Memory B cell (primary cell): ENCODE measurements at regions not wholly inside any gene's neighbourhood (a gene's known extent, or its start where the extent isn't known, plus 50 kb on each side); places are given as distances from the start of the nearest gene placed in this dataset.

ENCODE experiments used
- ATAC-seq: fragments of 150-1000 bp; cut with Tn5 transposase; 2 replicates; pipeline ENCODE4 v1.10.0; 2021; ENCODE audit warnings: low read depth, mild to moderate bottlenecking, moderate library complexity
- DNase-seq, 2 donors: peaks; one replicate each; pipeline ENCODE4 v3.0.0; 2022; ENCODE audit warnings: low spot score in 2 of 2
- H3K27ac Mint-ChIP-seq: one replicate; pipeline ENCODE4 v1.8.0; 2022; ENCODE audit warnings: mild to moderate bottlenecking, moderate library complexity, mixed read lengths
- H3K27me3 Mint-ChIP-seq: one replicate; pipeline ENCODE4 v1.8.0; 2022; ENCODE audit warnings: mixed read lengths
- H3K36me3 Mint-ChIP-seq: one replicate; pipeline ENCODE4 v1.8.0; 2022; ENCODE audit warnings: mild to moderate bottlenecking, mixed read lengths
- H3K4me1 Mint-ChIP-seq: one replicate; pipeline ENCODE4 v1.8.0; 2022; ENCODE audit warnings: mixed read lengths
- H3K4me3 Mint-ChIP-seq: one replicate; pipeline ENCODE4 v1.8.0; 2022; ENCODE audit warnings: mild to moderate bottlenecking, moderate library complexity, mixed read lengths
- H3K9me3 Mint-ChIP-seq: one replicate; pipeline ENCODE4 v1.8.0; 2022; ENCODE audit warnings: mixed read lengths

DNA sequence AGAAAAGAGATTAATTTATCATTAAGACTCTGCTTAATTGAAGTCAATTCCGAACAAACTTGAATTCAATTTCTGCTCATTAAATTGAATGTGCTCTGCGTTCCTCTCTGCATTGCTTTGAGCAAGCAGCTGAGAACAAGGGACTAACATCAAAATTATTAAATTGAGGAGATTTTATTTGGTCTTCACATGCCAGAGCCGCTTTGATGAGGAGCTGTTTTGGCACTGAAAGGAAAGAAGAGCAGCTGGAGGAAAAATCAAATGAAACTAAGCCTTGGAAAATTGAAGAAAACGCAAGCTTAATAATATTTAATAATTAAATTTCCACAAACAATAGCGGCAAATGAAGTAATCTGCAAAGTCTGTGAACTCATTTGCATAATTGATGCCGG lies 222.0 kb upstream of the PKN2 start:
- Mint-ChIP-seq H3K4me1 (no peaks in the 10 kb centered on the region), H3K9me3 (peaks cover 3% of the 10 kb centered on the region), H3K36me3 (no peaks in the 10 kb centered on the region), H3K27me3 (peaks cover 8% of the 10 kb centered on the region), H3K4me3 (no peak overlapping the region), H3K27ac (no peak overlapping the region)
- ATAC-seq = no peak
- no peak for DNase-seq

DNA sequence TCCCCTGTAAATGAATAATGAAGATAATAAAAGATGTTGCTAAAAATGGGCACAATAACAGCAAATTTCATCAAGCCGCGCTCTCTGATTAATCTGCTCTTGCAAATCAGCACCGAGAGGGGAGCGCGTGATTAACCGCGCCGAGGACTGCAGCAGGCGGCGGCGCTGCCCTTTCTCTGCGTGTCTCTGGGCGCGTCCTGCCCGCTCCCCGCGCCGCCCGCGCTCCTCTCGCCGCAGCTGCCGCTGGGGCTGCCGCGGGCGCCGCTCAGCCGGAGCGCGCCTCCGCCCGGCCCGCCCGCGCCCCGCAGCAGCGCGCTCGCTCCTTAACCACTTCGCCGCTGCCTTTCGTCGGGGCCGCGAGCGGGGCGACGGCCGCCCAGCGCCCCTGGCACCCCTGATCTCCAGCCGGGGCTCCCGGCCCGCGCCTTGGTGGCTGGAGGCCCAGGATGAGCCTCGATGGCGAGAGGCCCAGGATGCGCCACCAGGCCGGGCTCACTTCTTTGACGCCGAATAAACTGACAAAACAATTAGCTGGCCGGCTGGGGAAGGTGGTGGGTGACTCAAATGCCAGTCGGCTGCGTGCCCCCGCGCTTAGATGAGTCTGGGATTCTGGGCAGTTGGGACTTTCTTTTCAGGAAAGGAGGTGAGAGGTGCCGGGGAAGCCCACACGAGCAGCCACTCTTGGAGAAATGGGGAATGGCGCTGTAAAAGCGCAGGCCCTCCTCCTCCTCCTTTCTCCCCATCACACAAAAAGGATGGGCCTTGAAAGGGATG lies 221.4 kb upstream of the PKN2 start:
- ATAC-seq = no peak
- Mint-ChIP-seq H3K4me1 (no peaks in the 10 kb centered on the region), H3K27me3 (peaks cover 8% of the 10 kb centered on the region), H3K9me3 (peaks cover 3% of the 10 kb centered on the region), H3K27ac (no peak overlapping the region), H3K36me3 (no peaks in the 10 kb centered on the region), H3K4me3 (no peak overlapping the region)
- no peak for DNase-seq

DNA sequence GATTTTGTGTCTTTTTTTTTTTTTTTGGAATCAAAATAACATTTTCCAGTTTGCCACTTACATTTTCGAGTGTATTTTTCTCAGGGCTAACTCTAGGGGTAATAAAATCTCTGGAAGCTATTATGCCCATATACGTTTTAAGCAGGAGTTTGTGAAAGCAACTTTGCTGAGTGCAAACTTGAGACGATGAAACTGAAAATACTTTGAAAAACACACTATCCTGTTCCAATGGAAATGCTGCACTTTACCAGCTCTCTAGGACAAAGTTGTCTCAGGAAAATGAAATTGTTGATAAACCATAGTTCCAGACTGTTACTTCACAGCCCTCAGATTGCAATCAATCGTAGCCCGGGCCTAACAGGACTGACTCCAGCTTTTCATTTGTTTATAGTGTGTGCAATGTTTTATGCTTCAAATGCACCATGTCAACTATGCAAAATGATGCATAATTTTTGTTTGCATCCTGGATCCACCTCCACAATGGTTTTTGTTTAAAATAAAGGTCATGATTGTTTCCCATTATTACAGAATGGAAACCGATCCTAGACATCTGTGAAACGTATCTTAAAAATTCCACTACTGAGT lies 220.6 kb upstream of the PKN2 start:
- Mint-ChIP-seq H3K9me3 (peaks cover 3% of the 10 kb centered on the region), H3K36me3 (no peaks in the 10 kb centered on the region), H3K27me3 (peaks cover 8% of the 10 kb centered on the region), H3K27ac (no peak overlapping the region), H3K4me3 (no peak overlapping the region), H3K4me1 (no peaks in the 10 kb centered on the region)
- ATAC-seq (no peak), DNase-seq (no peak)

DNA sequence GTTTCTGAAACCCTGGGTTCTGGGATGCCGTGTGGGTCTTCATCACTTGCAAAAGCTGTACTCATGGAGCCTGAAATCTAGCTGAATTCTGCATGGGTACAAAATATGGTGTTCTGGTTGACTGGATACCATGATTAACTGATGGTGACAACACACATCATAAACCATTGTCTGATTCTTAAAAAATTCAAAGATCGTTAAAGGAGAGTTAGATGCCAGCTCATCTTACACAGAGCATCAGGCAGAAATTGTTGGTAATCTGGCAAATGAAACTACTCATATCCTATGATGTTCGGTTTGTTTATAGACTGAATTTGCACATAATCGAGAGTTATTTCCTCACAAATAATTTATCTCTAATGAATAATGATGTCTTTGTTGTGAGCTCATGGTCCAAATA lies 218.1 kb upstream of the PKN2 start:
- Mint-ChIP-seq H3K9me3 (peaks cover 3% of the 10 kb centered on the region), H3K4me3 (no peak overlapping the region), H3K27me3 (peaks cover 3% of the 10 kb centered on the region), H3K4me1 (no peaks in the 10 kb centered on the region), H3K36me3 (no peaks in the 10 kb centered on the region), H3K27ac (no peak overlapping the region)
- DNase-seq (no peak), ATAC-seq (no peak)

DNA sequence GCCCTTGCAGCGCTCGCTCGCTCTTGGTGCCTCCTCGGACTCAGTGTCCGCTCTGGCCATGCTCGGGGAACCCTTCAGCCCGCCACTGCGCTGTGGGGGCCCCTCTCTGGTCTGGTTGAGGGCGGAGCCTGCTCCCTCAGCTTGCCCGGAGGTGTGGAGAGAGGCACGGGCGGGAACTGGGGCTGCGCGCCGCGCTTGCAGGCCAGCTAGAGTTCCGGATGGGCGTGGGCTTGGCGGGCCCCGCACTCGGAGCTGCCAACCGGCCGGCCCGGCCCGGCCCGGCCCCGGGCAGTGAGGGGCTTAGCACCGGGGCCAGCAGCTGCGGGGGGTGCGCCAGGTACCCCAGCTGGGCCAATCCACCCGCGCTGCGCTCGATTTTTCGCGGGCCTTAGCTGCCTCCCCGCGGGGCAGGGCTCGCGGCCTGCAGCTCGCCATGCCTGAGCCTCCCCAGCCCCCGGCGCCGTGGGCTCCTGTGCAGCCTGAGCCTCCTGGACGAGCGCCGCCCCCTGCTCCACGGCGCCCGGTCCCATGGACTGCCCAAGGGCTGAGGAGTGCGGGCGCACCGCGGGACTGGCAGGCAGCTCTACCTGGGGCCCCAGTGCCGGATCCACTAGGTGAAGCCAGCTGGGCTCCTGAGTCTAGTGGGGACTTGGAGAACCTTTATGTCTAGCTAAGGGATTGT lies 217.0 kb upstream of the PKN2 start:
- no peaks in the 10 kb centered on the region for H3K36me3 Mint-ChIP-seq
- H3K9me3 Mint-ChIP-seq = peaks cover 3% of the 10 kb centered on the region
- no peak overlapping the region for H3K4me3 Mint-ChIP-seq
- peaks cover 4% of the 10 kb centered on the region for H3K27me3 Mint-ChIP-seq
- no peaks in the 10 kb centered on the region for H3K4me1 Mint-ChIP-seq
- DNase-seq = no peak
- no peak overlapping the region for H3K27ac Mint-ChIP-seq
- ATAC-seq = no peak

DNA sequence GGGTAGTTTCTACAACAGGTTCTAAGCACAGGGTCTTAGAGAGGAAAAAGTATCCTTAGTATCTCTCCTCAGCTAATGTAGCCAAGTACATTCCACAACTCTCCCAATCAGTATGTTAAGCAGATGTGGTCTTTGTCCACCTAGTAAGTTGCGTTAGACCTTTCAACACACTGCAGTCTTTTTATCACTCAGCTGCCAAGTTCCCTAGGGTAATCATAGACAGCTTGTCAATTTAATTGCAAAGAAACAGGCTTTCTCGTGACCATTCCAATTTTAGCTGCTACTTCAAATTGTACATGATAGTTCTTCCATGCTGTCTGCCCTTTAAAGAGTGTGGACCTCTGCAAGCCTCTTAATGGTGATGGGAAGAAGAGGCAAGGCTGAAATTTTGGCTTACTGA lies 211.8 kb upstream of the PKN2 start:
- ATAC-seq = no peak
- no peaks in the 10 kb centered on the region for H3K36me3 Mint-ChIP-seq

DNA sequence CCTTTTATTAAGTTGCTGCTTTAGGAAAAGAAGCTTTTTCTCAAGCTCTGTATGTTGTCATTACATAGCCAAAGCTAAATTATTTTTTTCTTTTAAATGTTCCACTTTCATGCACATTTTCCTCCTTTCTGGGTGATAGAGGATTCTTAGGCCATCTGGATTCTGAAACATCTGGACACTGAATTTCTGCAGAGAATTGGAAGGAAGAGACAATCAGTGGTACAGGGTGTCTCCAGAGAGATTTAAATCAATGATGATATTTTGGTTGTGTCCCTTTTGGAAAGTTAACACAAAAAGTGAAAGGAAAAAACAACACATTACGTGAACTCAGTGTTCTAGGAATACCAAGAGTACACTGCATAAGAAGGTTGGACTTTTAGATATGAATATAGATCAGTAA lies 211.4 kb upstream of the PKN2 start:
- no peak overlapping the region for H3K4me3 Mint-ChIP-seq
- H3K9me3 Mint-ChIP-seq = no peaks in the 10 kb centered on the region
- ATAC-seq = no peak
- H3K4me1 Mint-ChIP-seq = no peaks in the 10 kb centered on the region
- DNase-seq = no peak
- H3K27me3 Mint-ChIP-seq = peaks cover 1% of the 10 kb centered on the region
- H3K36me3 Mint-ChIP-seq = no peaks in the 10 kb centered on the region
- H3K27ac Mint-ChIP-seq = no peak overlapping the region

More for the DNA sequence above, 211.8 kb upstream of the PKN2 start:
- Mint-ChIP-seq H3K4me3 (no peak overlapping the region), H3K27ac (no peak overlapping the region), H3K9me3 (no peaks in the 10 kb centered on the region), H3K4me1 (no peaks in the 10 kb centered on the region), H3K27me3 (peaks cover 1% of the 10 kb centered on the region)
- no peak for DNase-seq

DNA sequence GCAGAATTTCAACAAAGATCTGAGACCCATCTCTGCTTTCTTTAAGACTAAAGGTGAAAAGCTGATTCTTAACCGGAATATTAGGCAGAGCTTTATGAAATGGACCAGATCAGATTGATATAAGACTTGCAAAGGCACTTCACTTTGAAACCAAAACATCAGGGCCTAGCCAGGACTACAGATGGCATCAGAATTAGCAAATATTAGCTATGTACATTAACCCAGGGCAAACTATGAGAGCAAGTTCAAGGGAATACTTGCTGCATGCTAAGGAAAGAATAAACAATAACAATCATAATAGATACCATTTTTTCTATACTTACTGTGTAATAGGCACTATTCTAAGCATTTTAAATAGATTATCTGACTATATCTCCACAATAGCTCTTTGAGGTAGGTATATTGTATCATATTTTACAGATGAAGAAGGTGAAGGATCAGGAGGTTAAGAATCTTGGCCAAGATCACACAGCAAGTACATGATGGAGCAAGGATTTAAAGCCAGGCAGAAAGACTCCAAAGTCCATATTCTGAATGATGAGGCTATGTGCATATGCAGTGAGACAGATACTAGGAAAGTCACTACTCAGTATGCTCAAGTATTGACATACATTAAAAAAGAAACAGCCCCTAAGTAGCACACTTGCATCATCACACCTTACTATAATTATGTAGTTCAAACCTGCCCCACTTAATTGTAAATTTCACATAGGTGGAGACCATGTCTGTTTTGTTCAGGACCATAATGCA lies 209.3 kb upstream of the PKN2 start:
- Mint-ChIP-seq H3K27me3 (peaks cover 1% of the 10 kb centered on the region), H3K4me1 (no peaks in the 10 kb centered on the region), H3K4me3 (no peak overlapping the region), H3K27ac (no peak overlapping the region), H3K9me3 (no peaks in the 10 kb centered on the region), H3K36me3 (no peaks in the 10 kb centered on the region)
- no peak for DNase-seq
- ATAC-seq = no peak

DNA sequence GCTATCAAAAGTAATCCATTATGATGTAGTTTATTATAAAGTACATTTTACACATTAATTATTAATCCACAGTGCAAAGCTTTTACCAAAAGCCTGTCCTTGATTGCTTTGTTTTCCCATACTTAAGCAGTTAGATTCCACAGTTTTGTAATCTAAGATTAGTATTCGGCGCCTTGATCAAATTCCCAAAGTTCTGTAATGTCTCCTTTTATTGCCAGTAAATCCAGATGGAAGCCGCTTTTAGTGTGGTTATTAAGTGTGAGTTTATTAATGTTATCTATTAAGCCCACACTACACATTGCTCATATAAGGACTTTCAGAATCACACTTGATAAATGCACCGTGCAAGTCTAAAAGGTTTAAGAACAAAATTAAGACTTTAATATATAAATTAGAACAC lies 199.2 kb upstream of the PKN2 start:
- no peak overlapping the region for H3K27ac Mint-ChIP-seq
- H3K27me3 Mint-ChIP-seq = peaks cover 10% of the 10 kb centered on the region
- no peak overlapping the region for H3K4me3 Mint-ChIP-seq
- H3K9me3 Mint-ChIP-seq = peaks cover 1% of the 10 kb centered on the region
- no peak for ATAC-seq
- no peaks in the 10 kb centered on the region for H3K36me3 Mint-ChIP-seq
- no peaks in the 10 kb centered on the region for H3K4me1 Mint-ChIP-seq
- DNase-seq = no peak

DNA sequence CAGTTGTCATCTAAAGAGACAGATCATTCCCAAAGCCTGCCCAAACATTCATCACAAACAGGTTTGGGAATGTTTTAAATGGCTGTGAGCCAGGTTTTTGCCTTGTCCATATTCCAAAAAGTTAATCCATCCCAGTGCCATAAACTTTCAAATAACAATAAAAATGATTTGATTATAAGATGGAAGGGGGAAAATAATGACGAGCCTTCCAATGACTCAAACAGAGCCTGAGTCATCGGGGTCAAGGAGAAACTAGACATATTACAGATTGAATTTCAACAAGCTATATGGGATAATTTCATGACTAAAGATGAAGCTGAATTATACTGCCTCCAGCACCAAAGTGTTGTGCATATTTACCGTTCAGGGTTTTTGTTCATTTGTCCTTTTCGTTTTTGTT lies 195.8 kb upstream of the PKN2 start:
- peaks cover 3% of the 10 kb centered on the region for H3K27me3 Mint-ChIP-seq
- no peak overlapping the region for H3K4me3 Mint-ChIP-seq
- H3K36me3 Mint-ChIP-seq = no peaks in the 10 kb centered on the region
- ATAC-seq = no peak
- H3K9me3 Mint-ChIP-seq = no peaks in the 10 kb centered on the region
- H3K4me1 Mint-ChIP-seq = no peaks in the 10 kb centered on the region
- H3K27ac Mint-ChIP-seq = no peak overlapping the region
- DNase-seq = no peak

DNA sequence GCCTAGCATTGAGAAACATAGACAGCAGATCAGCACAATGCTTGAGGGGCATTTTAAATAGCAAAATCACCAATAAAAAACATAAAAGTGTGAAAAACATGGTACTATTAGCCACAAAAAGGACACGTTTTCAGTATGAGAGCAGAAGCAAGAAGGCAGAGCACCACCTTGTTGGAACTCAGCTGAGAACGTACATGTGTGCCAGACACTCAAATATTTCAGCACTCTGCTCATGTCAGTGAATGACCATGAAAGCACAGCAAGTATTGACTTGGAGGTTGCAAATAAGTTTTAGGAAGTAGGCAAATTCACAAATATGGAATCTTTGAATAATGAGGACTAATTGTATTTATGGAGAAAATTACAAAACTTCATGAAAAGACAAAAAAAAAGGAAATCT lies 193.4 kb upstream of the PKN2 start:
- H3K4me1 Mint-ChIP-seq = no peaks in the 10 kb centered on the region
- no peak overlapping the region for H3K27ac Mint-ChIP-seq
- no peaks in the 10 kb centered on the region for H3K36me3 Mint-ChIP-seq
- no peak overlapping the region for H3K4me3 Mint-ChIP-seq
- H3K27me3 Mint-ChIP-seq = peaks cover 2% of the 10 kb centered on the region
- H3K9me3 Mint-ChIP-seq = no peaks in the 10 kb centered on the region
- ATAC-seq (no peak), DNase-seq (no peak)

DNA sequence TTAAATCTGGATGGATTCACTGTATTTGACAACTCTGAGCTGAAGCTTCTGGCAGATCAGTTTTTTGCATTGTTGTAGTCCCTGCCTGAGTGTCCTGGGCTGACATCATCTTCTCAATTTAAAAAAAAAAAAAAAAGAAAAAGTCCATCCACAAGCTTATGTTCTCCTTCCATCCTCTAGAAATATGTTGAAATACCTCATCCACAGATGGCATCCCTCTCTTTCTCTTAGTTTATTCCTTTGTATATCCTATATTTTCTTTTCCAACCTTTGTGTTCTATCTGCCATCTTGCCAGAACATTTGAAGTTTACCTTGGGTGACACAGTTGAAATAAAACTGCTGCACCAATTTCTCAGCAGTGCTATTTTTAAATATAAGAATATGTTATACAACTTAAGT lies 184.4 kb upstream of the PKN2 start:
- Mint-ChIP-seq H3K9me3 (no peaks in the 10 kb centered on the region), H3K36me3 (no peaks in the 10 kb centered on the region), H3K4me3 (no peak overlapping the region), H3K4me1 (no peaks in the 10 kb centered on the region), H3K27me3 (no peaks in the 10 kb centered on the region), H3K27ac (no peak overlapping the region)
- ATAC-seq = no peak
- no peak for DNase-seq

DNA sequence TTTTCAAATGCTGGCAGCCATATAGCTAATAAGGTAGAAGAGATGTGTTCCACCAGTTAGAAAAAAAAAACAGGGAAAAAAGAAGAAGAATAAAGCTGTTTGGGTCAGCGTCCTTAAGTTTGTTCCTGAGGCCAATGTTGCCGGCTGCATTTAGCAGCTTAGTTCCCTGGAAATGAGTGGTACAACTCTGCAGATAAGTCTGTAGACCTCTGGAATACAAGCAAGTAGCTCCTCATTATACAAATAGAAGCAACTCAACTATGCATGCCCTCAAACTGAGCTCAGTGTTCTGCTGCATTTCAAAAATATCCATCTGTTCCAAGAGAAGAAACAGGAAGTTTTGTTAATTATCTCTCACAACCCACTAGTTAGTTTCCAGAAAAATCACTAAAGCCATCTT lies 181.2 kb upstream of the PKN2 start:
- DNase-seq = no peak
- Mint-ChIP-seq H3K9me3 (no peaks in the 10 kb centered on the region), H3K27ac (no peak overlapping the region), H3K4me1 (no peaks in the 10 kb centered on the region), H3K27me3 (no peaks in the 10 kb centered on the region), H3K36me3 (no peaks in the 10 kb centered on the region), H3K4me3 (no peak overlapping the region)
- no peak for ATAC-seq

DNA sequence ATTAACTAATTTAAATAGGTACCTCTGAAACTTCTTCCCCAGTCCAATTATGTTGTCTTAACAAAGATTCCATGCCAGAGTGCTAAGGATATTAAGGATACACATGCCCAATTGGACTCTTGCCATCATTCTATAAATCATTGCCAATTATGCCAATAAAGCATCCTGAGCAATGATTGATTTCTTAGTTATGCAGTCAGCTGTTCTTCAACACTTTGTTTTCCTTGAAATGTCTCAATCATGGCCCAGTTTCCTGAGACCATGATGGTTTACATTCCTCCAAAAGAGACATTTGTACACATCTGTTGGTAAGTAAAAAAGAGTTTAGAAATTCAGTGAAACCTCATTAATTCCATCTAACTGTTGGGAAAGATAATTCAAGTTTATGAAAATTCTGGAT lies 180.4 kb upstream of the PKN2 start:
- H3K36me3 Mint-ChIP-seq = no peaks in the 10 kb centered on the region
- H3K4me1 Mint-ChIP-seq = no peaks in the 10 kb centered on the region
- H3K27ac Mint-ChIP-seq = no peak overlapping the region
- no peak overlapping the region for H3K4me3 Mint-ChIP-seq
- H3K9me3 Mint-ChIP-seq = no peaks in the 10 kb centered on the region
- DNase-seq (no peak), ATAC-seq (no peak)
- no peaks in the 10 kb centered on the region for H3K27me3 Mint-ChIP-seq
